NCI-H2107 treated with DMSO at 0.1 percent for 48 hours (cell line): ENCODE measurements at regions not wholly inside any gene's neighbourhood (a gene's known extent, or its start where the extent isn't known, plus 50 kb on each side); places are given as distances from the start of the nearest gene placed in this dataset.
"Not testable (repeated sequence)": the region's sequence is repeated elsewhere in the genome, so short reads cannot be mapped to it uniquely, and the experiment has no call there.

ENCODE experiments used
- DNase-seq: peaks from one replicate; lab custom pipeline; 2025; ENCODE audit not compliant: unreplicated experiment; lab: John Stamatoyannopoulos, UW

DNA sequence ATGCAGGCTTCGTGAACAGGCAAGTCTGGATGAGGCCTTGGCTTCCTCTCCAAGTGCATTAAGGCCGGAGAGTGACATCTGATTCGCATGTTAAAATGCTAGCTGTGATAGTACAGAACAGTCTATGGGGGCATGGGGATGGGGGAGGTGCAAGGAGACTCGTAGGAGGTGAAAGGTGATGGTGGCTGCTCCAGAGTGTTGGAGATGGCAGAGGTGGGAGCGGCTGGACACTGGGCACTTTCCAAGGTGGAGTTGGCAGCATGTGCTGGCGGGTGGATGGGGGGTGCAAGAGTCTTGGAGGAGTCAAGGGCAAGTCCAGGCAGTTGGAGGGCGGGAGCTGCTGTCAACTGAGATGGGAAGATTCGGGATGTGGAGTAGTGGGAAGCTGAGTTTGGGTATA, 350.9 kb upstream of the TNRC6C start:
- no peak for DNase-seq

GRCh38 chr17:77608431-77608830, 350.1 kb upstream of the TNRC6C start:
- no peak for DNase-seq

GRCh38 chr17:77609553-77610517, 348.7 kb upstream of the TNRC6C start:
- DNase-seq = no peak

GRCh38 chr17:77610518-77610893, 348.0 kb upstream of the TNRC6C start:
- no peak for DNase-seq

DNA sequence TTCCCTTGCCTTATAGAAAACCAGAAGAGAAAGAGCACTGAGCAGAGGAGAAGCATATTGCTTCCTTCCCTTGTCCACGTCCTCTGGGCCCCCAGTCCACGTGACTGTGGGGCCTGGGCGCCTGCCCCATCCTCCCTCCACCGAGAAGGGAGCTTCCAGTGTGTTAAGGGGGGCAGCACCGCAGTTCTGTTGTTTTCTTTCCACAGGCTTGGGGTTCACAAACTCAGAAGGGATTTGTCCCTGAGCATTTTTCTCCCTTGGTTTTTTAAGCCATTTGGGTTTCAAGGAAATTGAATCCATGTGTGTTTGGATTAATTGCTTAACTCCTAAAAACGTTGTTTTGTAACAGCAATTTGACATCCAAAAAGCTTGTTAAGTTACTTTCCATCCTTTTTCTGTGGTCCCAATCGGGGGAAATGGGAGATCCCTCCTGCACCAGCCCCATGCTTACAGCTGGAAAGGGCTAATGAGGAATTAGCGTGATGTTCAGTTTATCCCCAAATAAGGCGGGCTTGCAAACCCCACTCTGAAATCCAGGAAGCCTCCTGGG, 347.5 kb upstream of the TNRC6C start:
- DNase-seq = no peak

DNA sequence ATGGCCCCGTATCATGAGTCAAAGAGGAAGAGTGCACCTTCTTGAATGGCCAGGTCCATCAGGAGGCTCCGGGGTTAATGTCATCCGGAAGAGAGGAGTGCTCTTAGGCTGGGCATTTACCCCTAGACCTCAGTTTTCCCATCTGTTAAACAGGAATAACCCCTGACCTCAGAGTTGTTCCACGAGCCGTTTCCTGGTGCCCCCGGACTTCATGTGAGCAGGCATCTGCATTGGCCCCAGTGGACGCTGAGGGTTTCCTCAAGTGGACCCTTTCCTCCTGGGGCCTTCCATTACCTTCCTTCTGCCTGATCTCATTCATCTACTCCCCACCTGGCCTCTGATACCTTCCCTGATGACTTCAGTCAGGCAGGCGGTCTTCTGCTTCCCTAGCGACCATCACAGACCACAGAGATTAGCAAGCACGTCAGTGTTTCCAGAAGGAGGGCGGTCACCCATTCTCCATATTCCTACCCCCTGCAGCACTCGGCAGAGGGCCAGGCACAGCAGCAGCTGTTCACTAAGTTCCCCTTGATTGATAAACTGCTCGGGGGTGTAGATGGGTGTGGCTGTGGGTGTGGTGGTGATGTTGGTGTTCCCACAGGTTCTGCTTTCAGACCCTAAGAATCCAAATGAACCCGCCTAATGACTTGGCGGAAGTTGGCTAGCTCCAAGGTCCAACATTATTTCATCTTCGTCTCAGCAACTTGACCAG, 346.6 kb upstream of the TNRC6C start:
- DNase-seq = no peak

- no peak for DNase-seq
Measured at GRCh38 chr17:77613218-77613617, 345.3 kb upstream of the TNRC6C start.

- no peak for DNase-seq
Measured at GRCh38 chr17:77613627-77614026, 344.9 kb upstream of the TNRC6C start.

GRCh38 chr17:77615703-77616253, 342.7 kb upstream of the TNRC6C start:
- no peak for DNase-seq

- no peak for DNase-seq
Measured at GRCh38 chr17:77616254-77616731, 342.2 kb upstream of the TNRC6C start.

DNA sequence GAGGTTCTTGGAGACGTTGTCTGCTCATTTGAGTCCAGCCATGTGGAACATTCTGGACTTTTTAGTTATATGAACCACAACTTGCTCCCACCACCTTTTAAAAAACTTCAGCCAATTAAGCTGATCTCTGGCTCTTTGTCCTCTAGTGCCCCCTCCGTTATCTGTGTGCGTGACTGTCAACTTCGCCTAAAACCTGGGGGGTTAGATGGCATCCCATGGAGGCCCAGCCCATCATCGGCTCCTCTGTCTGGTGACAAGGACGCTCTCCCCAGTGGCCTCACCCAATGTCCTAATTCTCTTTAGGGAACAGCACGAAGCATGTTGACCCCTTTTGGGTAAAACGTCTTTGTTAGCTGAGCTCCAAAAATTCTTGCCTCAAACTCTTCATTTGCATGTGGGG, 341.0 kb upstream of the TNRC6C start:
- DNase-seq = no peak

DNA sequence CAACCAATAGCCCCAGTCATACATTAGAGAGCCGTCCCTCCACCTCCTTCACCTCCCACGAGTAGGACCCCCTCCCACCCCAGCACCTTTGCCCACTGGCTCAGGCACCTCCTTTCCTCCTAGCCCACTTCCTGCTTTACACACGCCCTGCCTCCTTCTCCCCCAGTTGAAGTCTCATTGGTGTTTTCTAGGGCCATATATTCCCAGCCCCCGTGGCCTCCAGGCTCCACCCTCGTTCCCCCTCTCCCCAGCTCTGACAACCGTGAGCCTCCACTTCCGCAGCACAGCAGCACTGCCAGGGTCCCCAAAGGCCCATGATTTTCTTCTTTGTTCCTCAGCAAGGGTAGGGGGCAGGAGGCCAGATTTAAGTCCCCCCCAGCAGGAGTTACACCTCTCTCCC, 340.3 kb upstream of the TNRC6C start:
- no peak for DNase-seq

DNA sequence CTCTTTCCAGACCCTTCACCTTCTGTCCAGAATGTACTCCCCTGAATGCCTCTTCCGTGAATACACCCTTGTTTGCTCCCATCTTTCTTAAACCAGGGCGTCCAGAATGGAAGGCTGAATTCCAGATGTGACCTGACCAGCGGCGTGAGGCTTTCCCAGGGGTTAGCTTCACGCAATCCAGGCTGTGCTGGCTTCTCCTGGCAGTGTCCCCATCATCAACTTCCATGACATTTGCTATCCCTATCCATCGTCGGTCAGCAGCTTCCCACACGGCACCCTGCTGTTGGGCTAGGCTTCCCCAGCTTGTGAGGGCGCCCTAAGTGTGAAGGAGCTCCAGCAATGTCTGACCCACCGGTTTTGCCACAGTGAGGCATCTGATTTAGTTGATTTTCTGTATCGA, 339.8 kb upstream of the TNRC6C start:
- no peak for DNase-seq

DNA sequence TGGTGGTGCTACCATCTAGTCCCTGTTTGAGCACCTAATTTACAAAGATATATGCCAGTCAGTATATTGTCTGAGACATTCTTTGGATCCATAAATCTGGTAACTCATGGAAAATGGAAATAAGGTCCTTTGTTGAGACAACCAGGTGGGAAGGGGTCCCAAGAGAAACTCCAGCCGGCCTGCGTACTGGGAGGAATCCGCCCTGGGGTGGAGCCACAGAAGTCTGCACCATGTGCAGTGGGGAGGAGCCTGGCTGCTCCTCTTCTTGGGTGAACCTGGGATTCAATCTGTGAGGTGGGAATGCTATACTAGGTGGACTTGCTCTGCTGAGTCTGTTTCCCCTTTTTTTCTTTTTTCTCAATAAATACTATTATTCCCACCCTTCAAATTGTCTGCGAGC, 339.2 kb upstream of the TNRC6C start:
- no peak for DNase-seq

DNA sequence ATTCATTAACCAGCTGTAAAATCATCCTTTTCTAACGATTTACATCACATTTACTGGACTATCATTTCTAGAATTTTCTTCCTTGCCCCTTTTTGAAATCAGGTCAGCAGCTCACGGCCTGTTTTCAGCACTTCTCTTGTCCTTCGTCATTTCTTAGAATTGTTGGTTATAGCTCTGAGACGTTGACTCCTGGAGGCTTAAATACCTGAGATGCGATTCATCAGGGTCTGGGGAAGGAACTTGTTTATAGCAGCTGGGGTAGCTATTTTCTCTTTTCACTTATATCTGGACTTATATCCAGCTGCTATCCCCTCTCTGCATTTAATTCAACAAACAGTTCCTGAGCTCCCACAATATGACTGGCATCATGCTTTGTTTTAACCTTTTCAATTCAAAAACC, 338.7 kb upstream of the TNRC6C start:
- DNase-seq = no peak

DNA sequence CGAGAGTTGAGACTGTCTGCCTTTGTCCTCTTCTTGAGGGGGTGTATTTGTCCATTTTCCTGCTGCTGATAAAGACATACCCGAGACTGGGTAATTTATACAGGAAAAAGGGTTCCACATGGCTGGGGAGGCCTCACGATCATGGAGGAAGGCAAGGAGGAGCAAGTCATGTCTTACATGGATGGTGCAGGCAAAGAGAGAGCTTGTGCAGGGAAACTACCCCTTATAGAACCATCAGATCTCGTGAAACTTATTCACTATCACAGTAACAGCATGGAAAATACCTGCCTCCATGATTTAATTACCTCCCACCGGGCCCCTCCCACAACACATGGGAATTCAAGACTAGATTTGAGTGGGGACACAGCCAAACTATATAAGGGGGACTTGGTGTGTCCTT, 338.2 kb upstream of the TNRC6C start:
- no peak for DNase-seq

DNA sequence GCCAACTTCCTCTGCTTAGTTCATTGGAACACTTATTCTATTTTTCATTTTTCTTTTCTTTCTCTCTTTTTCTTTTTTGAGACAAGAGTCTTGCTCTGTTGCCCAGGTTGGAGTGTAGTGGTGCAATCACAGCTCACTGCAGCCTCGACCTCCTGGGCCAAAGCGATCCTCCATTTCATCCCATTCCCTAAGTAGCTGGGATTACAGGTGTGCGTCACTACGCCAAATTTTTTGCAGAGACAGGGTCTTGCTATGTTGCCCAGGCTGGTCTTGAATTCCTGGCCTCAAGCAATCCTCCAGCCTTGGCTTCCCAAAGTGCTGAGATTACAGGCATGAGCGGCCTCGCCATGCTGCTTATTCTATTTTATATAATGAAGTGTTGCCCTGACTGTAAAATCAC, 336.4 kb upstream of the TNRC6C start:
- not testable (repeated sequence) for DNase-seq

DNA sequence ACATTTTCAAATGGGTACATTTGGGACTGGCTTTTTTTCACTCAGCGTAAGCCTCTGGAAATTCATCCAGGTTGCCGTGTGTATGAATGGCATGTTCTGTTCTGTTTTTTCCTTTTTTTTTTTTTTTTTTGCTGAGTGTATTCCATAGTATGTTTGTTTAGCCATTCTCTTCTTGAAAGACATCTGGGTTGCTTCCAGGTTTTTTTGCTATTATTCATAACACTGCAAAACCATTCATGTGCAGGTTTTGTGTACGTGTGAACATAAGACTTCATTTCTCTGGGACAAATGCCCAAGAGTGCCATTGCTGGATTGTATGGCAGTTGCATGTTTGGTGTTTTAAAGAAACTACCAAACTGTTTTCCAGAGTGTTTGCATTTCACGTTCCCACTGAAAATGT, 335.9 kb upstream of the TNRC6C start:
- no peak for DNase-seq

DNA sequence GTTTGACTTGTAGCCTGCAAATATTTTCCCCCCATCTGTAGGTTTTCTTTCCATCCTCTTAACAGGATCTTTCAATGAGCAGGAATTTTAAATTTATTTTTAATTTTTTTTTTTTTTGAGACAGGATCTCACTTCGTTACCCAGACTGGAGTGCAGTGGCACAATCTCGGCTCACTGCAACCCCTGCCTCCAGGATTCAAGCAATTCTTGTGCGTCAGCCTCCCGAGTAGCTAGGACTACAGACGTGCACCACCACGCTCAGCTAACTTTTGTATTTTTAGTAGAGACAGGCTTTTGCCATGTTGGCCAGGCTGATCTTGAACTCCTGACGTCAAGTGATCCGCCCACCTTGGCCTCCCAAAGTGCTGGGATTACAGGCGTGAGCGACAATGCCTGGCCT, 335.2 kb upstream of the TNRC6C start:
- DNase-seq = not testable (repeated sequence)

DNA sequence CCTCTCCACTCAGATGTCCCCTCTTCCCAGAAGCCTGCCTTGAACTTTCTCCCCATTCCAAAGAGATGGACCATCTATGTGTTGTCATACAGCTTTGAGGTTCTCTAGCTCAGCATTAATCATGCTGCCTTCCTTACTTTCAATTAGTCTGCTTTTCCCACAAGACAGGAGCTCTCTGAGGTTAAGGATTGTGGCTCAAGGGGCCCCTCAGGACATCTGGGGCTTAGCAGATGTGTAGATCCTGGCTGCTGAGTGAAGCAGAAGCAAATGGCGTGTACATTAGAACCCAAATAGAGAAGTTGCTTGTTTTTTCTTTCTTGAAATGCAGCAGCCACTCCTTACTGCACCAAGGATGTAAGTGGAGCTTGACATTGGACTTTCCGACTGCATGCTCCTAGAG, 330.5 kb upstream of the TNRC6C start:
- DNase-seq = no peak

- not testable (repeated sequence) for DNase-seq
Measured at GRCh38 chr17:77629284-77629683, 329.2 kb upstream of the TNRC6C start.

DNA sequence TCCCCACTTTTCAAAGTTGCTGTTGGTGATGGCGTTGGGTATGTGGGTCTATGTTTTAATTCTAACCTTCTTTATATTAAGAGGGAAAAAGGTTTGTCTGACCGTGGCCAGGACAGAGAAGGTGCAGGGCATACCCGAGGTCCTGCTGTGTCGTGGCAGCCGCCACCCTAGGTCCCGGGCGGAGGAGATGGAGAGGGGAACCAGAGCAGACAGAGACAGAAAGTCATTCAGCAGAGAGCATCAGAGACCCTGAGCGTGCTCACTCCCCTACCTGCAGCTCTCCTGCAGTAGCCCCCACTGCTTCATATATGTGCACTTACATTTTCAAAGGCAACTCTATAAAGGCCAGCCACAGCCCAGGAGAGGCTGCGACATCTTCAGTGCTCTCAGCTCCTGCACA, 327.2 kb upstream of the TNRC6C start:
- no peak for DNase-seq
